GM12873 (cell line): ENCODE measurements at regions not wholly inside any gene's neighbourhood (a gene's known extent, or its start where the extent isn't known, plus 50 kb on each side); places are given as distances from the start of the nearest gene placed in this dataset.

Experiments used
- CTCF ChIP-seq: IDR thresholded peaks from 2 replicates; pipeline ENCODE4 v1.5.1; 2012; ENCODE audit warnings: low read depth, mild to moderate bottlenecking, moderate library complexity, low read length, control low read depth; ENCODE audit not compliant: insufficient read depth; ENCODE audit errors: missing control alignments

GRCh38 chr5:96297867-96298266 lies 135.2 kb downstream of the PCSK1 start:
- no peak for TF ChIP-seq CTCF

GRCh38 chr5:96297290-96297689 lies 135.8 kb downstream of the PCSK1 start:
- TF ChIP-seq CTCF, result no peak

GRCh38 chr5:96294884-96295202 lies 138.2 kb downstream of the PCSK1 start:
- no peak for TF ChIP-seq CTCF

- no peak for TF ChIP-seq CTCF
Measured at GRCh38 chr5:96293966-96294883, 138.8 kb downstream of the PCSK1 start.

GRCh38 chr5:96292582-96293247 lies 140.3 kb downstream of the PCSK1 start:
- no peak for TF ChIP-seq CTCF

- no peak for TF ChIP-seq CTCF
Measured at GRCh38 chr5:96288845-96289185, 144.2 kb downstream of the PCSK1 start.

- TF ChIP-seq CTCF, result no peak
Measured at GRCh38 chr5:96288166-96288844, 144.7 kb downstream of the PCSK1 start.
